Keratinocyte (primary cell): ENCODE measurements at regions not wholly inside any gene's neighbourhood (a gene's known extent, or its start where the extent isn't known, plus 50 kb on each side); places are given as distances from the start of the nearest gene placed in this dataset.

Experiments
- DNase-seq: peaks from one replicate; pipeline ENCODE4 v3.0.0-alpha.2; 2011; ENCODE audit warnings: low read depth, missing footprints, low spot score
- FAIRE-seq: peaks from 2 replicates; lab custom pipeline; 2011; peaks lifted over from hg19 to GRCh38; lab: Jason Lieb, UNC
- H2AFZ ChIP-seq: 2 replicates; pipeline ENCODE4 v1.6.0; 2012; ENCODE audit warnings: low read length, control low read depth, inconsistent platforms; ENCODE audit not compliant: control insufficient read depth
- H3K27ac ChIP-seq: 2 replicates; pipeline ENCODE4 v1.5.1; 2011; ENCODE audit warnings: low read length; ENCODE audit not compliant: control insufficient read depth, insufficient read depth
- H3K27me3 ChIP-seq: 3 replicates; pipeline ENCODE4 v1.6.0; 2011; ENCODE audit warnings: low read length; ENCODE audit not compliant: control insufficient read depth, insufficient read depth; ENCODE audit errors: extremely low read depth
- H3K36me3 ChIP-seq, 2 experiments: 2 replicates in 1 of 2; 3 replicates in 1 of 2; pipeline ENCODE4 v1.5.1; 2011; ENCODE audit warnings: low read length in 2 of 2, mild to moderate bottlenecking in 1 of 2; ENCODE audit not compliant: control insufficient read depth in 2 of 2, insufficient read depth in 2 of 2; ENCODE audit errors: extremely low read depth in 1 of 2
- H3K4me1 ChIP-seq: 3 replicates; pipeline ENCODE4 v1.5.1; 2011; ENCODE audit warnings: low read length; ENCODE audit not compliant: control insufficient read depth, insufficient read depth; ENCODE audit errors: extremely low read depth
- H3K4me2 ChIP-seq: 3 replicates; pipeline ENCODE4 v1.6.0; 2011; ENCODE audit warnings: low read depth, low read length; ENCODE audit not compliant: control insufficient read depth, insufficient read depth; ENCODE audit errors: extremely low read depth
- H3K4me3 ChIP-seq, 3 experiments: fragments of 200-600 bp in 1 of 3; sonication (generic) in 1 of 3; 2 replicates in 2 of 3; 3 replicates in 1 of 3; pipeline ENCODE4 v1.5.1; 2011 to 2016; ENCODE audit warnings: low read length in 3 of 3, mild to moderate bottlenecking in 3 of 3, control low read depth in 2 of 3, inconsistent platforms in 1 of 3, low read depth in 1 of 3, mixed read lengths in 1 of 3, mixed run types in 1 of 3, moderate library complexity in 1 of 3; ENCODE audit not compliant: control insufficient read depth in 2 of 3, insufficient read depth in 2 of 3; ENCODE audit errors: extremely low read depth in 1 of 3
- H3K79me2 ChIP-seq: 2 replicates; pipeline ENCODE4 v1.6.0; 2012; ENCODE audit warnings: low read length; ENCODE audit not compliant: control insufficient read depth, insufficient read depth
- H3K9ac ChIP-seq: 3 replicates; pipeline ENCODE4 v1.6.0; 2011; ENCODE audit warnings: low read length; ENCODE audit not compliant: control insufficient read depth, insufficient read depth; ENCODE audit errors: extremely low read depth
- H3K9me1 ChIP-seq: 3 replicates; pipeline ENCODE4 v1.6.0; 2011; ENCODE audit warnings: low read length; ENCODE audit not compliant: control insufficient read depth, insufficient read depth; ENCODE audit errors: extremely low read depth
- H3K9me3 ChIP-seq: 2 replicates; pipeline ENCODE4 v1.5.1; 2012; ENCODE audit warnings: low read depth, low read length; ENCODE audit not compliant: control insufficient read depth
- H4K20me1 ChIP-seq: 3 replicates; pipeline ENCODE4 v1.6.0; 2011; ENCODE audit warnings: low read length; ENCODE audit not compliant: control insufficient read depth, insufficient read depth; ENCODE audit errors: extremely low read depth
- EZH2 ChIP-seq: IDR thresholded peaks from one replicate; pipeline ENCODE4 v1.6.1; 2012; ENCODE audit warnings: inconsistent platforms, mild to moderate bottlenecking, low read length, moderate library complexity
- dilution Hi-C: fragments of 300-500 bp; cut with MboI; formaldehyde crosslinking; loops from one replicate; pipeline ENCODE4 v1.7.0; 2020; ENCODE audit warnings: low sequenced_read_pairs; ENCODE audit not compliant: extremely low pct_ligation_motif_present
- TF ChIP-seq, protein P1 (sequence below), 3 experiments: IDR thresholded peaks in 1 of 3; conservative IDR thresholded peaks in 1 of 3; optimal IDR thresholded peaks in 1 of 3; 2 replicates in 2 of 3; 3 replicates in 1 of 3; pipeline versions ENCODE3 to v1.5.1; 2011; ENCODE audit warnings: low read length in 3 of 3, mild to moderate bottlenecking in 3 of 3, moderate library complexity in 2 of 3, control low read depth in 1 of 3, inconsistent platforms in 1 of 3; ENCODE audit not compliant: insufficient read depth in 2 of 3; ENCODE audit errors: extremely low read depth in 1 of 3

DNA sequence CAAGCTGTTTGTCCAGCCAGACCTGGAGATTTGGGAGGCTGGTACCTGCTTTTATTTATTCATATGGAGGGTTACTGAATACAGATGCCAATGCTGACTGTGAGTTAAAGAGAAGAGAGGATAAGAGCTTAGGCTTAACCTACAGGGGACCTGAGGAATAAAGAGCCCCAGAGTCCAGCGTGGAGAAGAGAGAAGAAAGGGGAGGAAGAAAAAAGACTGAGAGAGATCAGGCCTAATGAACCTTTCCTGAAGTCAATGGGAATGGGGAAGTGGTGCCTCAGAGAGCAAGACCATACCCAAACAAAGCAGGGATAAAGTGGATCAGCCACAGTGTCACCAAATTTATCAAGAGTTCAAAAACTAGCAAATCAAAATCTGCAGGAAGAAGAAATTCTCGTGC is 348.6 kb upstream of the KCNH7 start:
- Histone ChIP-seq H3K9ac (no peak overlapping the region), H3K9me1 (no peaks in the 10 kb centered on the region), H3K79me2 (no peaks in the 10 kb centered on the region), H3K27ac (no peak overlapping the region), H3K36me3 (no peaks in the 10 kb centered on the region), H3K4me2 (no peak overlapping the region), H3K4me3 (no peak overlapping the region), H2AFZ (no peak overlapping the region), H3K9me3 (no peaks in the 10 kb centered on the region), H3K4me1 (no peaks in the 10 kb centered on the region), H3K27me3 (no peaks in the 10 kb centered on the region), H4K20me1 (no peaks in the 10 kb centered on the region)
- dilution Hi-C loops: no loop called here
- no peak for DNase-seq
- TF ChIP-seq EZH2: no peak
- TF ChIP-seq, protein P1, sequence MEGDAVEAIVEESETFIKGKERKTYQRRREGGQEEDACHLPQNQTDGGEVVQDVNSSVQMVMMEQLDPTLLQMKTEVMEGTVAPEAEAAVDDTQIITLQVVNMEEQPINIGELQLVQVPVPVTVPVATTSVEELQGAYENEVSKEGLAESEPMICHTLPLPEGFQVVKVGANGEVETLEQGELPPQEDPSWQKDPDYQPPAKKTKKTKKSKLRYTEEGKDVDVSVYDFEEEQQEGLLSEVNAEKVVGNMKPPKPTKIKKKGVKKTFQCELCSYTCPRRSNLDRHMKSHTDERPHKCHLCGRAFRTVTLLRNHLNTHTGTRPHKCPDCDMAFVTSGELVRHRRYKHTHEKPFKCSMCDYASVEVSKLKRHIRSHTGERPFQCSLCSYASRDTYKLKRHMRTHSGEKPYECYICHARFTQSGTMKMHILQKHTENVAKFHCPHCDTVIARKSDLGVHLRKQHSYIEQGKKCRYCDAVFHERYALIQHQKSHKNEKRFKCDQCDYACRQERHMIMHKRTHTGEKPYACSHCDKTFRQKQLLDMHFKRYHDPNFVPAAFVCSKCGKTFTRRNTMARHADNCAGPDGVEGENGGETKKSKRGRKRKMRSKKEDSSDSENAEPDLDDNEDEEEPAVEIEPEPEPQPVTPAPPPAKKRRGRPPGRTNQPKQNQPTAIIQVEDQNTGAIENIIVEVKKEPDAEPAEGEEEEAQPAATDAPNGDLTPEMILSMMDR (optimal IDR thresholded peaks at IDR 0.05 in 1 of 3, IDR thresholded peaks at IDR 0.05 in 1 of 3, conservative IDR thresholded peaks at IDR 0.05 in 1 of 3; ENCODE audit: extremely low read depth in 1 of 3, insufficient read depth in 2 of 3, low read length in 3 of 3): no peak
- FAIRE-seq: no peak

GRCh38 chr2:163185160-163185559 is 346.6 kb upstream of the KCNH7 start:
- H3K27me3 ChIP-seq: no peaks in the 10 kb centered on the region
- no peak overlapping the region for H3K9ac ChIP-seq
- H3K4me1 ChIP-seq: no peaks in the 10 kb centered on the region
- H3K36me3 ChIP-seq: no peaks in the 10 kb centered on the region
- no peak for DNase-seq
- no peak overlapping the region for H2AFZ ChIP-seq
- dilution Hi-C loops: no loop called here
- TF ChIP-seq, protein P1 (optimal IDR thresholded peaks at IDR 0.05 in 1 of 3, IDR thresholded peaks at IDR 0.05 in 1 of 3, conservative IDR thresholded peaks at IDR 0.05 in 1 of 3; ENCODE audit: extremely low read depth in 1 of 3, insufficient read depth in 2 of 3, low read length in 3 of 3): no peak
- TF ChIP-seq EZH2: no peak
- no peak overlapping the region for H3K27ac ChIP-seq
- no peak for FAIRE-seq
- no peaks in the 10 kb centered on the region for H3K9me1 ChIP-seq
- no peaks in the 10 kb centered on the region for H4K20me1 ChIP-seq
- no peaks in the 10 kb centered on the region for H3K9me3 ChIP-seq
- no peak overlapping the region for H3K4me3 ChIP-seq
- H3K79me2 ChIP-seq: no peaks in the 10 kb centered on the region
- H3K4me2 ChIP-seq: no peak overlapping the region
